ENCODE measurements at regions not wholly inside any gene's neighbourhood (a gene's known extent, or its start where the extent isn't known, plus 50 kb on each side); places are given as distances from the start of the nearest gene placed in this dataset.

GRCh38 chr13:40503011-40503410 is 163.4 kb downstream of the FOXO1 start:
- TF ChIP-seq, protein P1, sequence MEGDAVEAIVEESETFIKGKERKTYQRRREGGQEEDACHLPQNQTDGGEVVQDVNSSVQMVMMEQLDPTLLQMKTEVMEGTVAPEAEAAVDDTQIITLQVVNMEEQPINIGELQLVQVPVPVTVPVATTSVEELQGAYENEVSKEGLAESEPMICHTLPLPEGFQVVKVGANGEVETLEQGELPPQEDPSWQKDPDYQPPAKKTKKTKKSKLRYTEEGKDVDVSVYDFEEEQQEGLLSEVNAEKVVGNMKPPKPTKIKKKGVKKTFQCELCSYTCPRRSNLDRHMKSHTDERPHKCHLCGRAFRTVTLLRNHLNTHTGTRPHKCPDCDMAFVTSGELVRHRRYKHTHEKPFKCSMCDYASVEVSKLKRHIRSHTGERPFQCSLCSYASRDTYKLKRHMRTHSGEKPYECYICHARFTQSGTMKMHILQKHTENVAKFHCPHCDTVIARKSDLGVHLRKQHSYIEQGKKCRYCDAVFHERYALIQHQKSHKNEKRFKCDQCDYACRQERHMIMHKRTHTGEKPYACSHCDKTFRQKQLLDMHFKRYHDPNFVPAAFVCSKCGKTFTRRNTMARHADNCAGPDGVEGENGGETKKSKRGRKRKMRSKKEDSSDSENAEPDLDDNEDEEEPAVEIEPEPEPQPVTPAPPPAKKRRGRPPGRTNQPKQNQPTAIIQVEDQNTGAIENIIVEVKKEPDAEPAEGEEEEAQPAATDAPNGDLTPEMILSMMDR (IDR thresholded peaks at IDR 0.05; ENCODE audit: low read depth, low read length) = no peak
- DNase-seq (ENCODE audit: extremely low read depth, low read depth) = no peak

DNA sequence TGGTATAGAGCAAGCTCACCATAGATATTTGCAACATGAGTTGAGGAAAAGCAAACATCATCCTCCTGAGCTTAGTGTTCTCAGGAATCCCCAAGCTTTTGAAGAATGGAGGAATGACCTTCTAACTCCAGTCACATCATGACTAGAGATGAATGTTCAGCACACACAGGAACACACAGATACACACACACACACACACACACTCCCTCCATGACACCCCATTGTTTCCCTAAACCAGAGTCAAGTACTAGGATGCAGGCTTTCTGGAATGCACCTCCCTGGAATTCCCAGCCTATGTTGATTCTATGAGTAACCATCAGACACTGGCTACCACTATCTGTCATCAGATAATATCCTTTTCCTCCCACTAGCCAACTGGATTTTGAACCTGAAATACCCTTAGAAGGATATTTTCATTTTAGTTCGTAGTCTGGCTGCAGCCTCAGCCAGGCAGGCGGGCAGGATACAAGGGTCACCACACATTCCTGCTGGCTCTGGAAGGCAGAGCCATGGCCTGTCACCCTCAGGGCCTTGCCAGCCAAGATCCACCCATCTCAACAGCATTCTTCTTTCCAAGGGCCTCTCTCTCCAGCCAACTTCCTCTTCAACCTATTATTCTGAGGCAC is 162.4 kb downstream of the FOXO1 start:
- TF ChIP-seq, protein P1 (IDR thresholded peaks at IDR 0.05; ENCODE audit: low read depth, low read length) = no peak
- DNase-seq (ENCODE audit: extremely low read depth, low read depth) = no peak

DNA sequence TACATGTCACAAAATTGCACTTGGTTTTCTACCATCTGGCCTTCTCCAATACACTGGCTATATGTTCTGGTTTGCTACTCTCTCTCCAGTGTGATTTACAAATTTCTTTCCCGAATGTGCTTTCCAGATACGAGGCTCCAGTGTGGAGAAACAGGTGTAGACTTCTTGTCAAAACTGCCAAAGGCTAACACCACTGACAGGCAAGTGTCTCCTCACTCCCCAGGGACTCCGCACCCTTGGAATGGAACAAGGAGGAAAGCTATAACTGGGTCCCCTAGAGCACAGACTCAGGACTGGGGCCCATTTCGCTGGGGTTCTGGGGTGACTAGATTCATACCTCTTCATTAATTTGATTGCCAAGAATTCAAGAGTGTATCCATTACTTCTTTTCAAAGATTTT is 161.8 kb downstream of the FOXO1 start:
- TF ChIP-seq, protein P1 (IDR thresholded peaks at IDR 0.05; ENCODE audit: low read depth, low read length) = no peak
- no peak for DNase-seq (ENCODE audit: extremely low read depth, low read depth)

DNA sequence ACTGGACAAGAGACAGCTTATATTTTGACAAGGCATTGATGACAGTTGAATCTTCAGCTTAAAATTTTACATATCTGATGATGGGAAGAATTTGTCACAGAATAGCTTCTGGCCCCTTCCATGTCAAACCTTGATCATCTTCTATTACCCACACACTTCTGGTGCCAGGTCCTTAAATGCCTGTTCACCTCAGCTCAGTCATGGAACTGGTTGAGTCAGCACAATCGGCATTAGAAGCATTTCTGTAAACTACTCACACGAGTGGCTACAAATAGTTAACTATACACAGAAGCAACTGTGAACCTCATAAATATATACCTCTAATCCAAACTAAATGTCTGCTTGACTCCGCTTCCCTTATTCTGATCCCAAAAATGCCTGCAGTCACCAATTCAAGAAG is 161.2 kb downstream of the FOXO1 start:
- DNase-seq (ENCODE audit: extremely low read depth, low read depth) = no peak
- TF ChIP-seq, protein P1 (IDR thresholded peaks at IDR 0.05; ENCODE audit: low read depth, low read length) = no peak
